NCI-H2227 (cell line): ENCODE measurements at regions not wholly inside any gene's neighbourhood (a gene's known extent, or its start where the extent isn't known, plus 50 kb on each side); places are given as distances from the start of the nearest gene placed in this dataset.

Experiments
- DNase-seq: peaks from one replicate; lab custom pipeline; 2025; ENCODE audit not compliant: unreplicated experiment; lab: John Stamatoyannopoulos, UW

DNA sequence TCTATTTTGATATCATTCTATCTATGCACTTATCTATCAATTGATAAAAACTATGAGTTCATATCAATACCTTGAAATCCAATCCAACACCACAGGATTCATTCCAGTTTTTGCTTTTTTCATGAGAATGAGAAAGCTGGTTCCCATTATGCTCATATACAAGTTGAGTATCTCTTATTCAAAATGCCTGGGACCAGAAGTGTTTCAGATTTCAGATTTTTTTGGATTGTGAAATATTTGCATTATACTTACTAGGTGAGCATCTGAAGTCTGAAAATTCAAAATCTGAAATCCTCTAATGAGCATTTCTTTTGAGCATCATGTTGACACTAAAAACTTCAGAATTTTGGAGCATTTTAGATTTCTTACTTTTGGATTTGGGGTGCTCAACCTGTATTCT is 67.8 kb upstream of the DCBLD2 start:
- no peak for DNase-seq

DNA sequence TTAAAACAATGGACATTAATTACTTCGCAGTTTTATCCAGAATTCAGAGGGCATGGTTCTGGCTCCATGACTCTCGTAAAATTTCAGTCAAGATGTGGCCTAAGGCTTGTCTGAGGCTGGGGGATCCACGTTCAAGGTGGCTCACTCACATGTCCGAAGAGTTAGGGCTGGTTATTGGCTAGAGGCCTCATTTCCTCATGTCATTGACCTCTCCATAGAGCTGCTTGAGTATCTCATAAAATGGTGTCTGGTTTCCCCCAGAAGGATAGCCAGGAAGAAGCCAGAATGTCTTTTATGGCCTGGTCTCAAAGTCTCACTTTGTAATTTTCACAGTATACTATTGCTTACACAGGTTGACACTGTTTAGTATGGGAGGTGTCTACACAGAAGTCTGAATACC is 67.3 kb upstream of the DCBLD2 start:
- DNase-seq = no peak

DNA sequence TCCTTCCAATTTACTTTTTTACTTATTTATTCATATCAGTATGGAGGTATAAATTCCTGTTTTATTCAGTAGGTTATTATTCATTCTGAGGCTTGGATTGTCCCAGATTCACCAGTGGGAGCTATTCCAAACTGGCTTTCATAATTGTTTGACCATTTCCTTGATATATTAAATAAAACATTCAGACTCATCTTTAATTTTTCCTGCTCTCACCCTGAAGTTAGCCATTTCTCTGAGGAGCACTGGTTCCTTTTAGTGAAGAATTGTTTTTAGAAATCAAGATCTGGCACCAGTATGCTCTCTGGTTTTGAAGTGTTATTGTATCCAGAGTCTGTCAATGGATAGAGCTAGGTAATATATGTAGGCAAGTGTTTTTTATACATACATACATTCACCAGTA is 66.9 kb upstream of the DCBLD2 start:
- DNase-seq = no peak

DNA sequence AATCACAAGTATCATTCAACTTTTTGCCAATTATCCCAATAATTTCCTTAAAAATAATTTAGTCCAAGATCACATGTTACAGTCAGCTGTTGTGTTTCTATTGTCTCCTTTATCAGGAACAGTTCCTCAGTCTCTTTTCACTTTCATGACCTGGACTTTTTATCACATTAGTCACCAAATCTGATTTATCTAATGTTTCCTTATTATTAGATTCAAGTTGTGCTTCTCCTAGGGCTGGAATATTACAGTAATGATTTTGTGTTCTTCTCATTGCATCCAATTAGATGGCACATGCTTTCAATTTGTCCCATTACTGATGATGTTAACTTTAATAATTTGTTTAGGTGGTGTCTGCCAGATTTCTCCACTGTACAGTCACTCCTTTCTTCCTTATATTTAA is 66.3 kb upstream of the DCBLD2 start:
- no peak for DNase-seq

DNA sequence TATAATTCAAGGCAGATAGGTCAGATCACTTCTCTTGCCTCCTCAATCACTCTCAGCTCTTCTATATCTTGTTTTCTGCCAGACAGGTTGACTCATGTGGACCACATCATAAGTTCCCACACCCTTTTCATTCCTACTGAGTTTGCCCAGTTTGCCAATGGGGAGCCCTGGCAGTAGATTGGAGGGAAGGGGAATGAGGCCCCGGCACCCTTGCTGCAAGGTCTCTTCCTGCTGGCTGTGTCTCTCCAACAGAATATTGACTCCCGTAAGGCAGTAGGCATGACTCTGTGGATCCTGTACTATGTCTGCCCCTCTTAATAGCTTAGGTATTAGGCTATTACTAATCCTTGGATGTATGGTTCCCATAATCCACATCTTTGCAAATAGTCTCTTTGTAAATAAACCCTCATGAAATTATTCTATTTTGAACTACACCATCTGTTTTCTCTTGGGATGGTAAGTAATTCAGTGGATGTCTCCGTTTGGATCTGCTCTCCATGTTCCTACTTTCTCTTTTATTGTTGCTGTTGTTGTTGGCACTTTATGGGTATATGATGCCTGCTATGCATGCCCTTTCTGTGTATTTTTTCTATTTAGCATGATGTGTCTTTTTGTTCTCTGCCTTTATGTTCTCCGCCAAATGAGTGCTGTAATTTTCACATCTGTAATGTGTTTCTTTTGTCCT is 65.5 kb upstream of the DCBLD2 start:
- DNase-seq = no peak

- DNase-seq = no peak
Observed at GRCh38 chr3:98966434-98966833, 64.9 kb upstream of the DCBLD2 start.

DNA sequence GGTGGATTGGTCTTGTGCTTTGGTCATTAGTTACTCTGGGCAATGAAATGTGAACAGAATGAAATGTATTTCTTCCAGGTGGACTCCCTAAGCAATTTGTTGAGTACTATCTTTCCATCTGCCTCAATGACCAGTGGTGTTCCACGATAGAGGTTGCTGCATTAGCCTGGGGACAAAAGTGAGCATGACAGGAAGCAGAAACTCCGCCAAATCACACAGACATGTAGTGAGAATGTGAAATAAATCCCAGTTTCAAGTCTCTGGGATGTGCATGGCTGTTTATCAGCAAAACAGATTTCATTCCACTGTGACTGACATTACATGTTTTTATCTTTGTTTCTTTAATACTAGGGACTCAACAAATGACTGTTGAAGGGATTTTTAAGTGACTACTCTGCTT is 63.3 kb upstream of the DCBLD2 start:
- no peak for DNase-seq

GRCh38 chr3:98963546-98963945 is 62.1 kb upstream of the DCBLD2 start:
- DNase-seq = no peak

GRCh38 chr3:98962951-98963350 is 61.5 kb upstream of the DCBLD2 start:
- DNase-seq = no peak

DNA sequence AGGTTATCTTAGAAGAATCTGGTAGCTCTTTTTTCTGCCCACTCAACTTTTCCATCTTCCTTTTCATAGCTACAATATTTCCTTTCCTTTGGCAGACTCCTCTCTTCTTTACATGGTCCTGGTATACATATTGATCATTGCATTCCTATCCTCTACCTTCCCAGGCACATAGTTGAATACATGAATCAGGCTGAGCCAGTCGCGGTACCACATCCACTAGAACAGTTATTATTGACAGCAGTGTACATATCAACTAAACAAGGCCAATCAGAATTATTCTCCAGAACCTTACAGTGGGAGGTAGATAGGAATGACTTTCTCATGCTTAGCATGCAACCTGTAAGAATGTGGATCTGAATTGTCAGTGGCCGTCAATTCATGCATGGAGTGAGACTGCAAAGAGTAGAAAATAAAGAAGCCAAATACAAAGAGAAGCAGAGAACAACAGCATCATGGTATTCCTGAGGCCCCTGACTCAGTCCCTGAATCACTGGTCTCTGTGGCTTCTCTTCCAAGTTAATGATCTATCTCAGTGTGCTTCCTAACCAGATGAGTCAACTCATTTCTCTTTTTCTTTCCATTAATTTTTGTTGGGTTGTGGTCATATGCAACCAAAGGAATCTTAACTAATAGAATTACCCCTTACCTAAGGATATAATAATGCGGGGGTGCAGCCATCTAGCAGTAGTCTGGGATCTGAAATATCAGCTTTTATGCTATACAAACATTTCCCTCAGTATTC is 60.9 kb upstream of the DCBLD2 start:
- DNase-seq = no peak

DNA sequence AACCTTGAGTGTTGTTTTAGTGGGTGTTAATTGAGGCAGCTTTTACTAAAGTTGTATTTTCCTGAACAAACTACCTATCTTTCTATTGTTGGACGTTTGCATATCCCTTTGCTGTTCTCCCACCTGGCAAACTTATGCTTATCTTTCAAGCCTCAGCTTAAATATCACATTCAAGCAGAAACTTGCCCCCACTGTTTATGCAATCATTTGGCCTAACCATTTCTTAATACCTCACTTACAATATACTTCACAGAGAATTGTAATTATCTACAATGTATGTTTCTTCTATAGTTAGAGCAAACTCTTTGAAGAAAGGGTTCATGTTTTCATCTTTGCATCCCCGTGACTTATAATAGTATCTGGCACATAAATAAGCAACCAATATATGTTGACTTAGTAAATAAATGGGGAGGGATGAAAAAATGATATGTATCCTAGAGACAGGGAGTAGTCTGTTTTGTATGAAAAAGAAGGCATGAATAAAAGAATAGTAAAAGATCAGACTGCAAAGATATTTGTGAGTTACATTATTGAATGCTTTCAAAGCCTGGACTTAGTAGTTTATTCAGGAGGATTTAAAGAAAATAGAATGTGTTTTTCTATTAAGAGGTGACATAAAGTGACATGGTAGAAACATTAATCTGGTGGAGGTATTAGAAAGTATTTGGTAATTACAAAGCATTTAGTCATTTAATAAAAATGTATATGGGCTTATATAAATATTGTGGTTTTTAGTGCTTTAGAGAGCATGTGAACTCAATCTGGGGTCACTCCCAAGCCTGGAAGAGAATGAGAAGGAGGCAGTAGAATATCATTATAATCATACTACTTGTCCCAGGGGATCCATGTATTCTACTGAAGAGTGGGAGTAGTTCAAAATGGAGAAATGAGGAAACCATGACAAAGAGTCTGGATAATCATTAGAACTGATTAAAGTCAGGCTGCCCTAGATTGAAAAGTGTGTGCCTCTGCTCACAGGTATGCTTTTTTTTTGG is 60.0 kb upstream of the DCBLD2 start:
- no peak for DNase-seq

GRCh38 chr3:98957681-98958080 is 56.2 kb upstream of the DCBLD2 start:
- DNase-seq = no peak

DNA sequence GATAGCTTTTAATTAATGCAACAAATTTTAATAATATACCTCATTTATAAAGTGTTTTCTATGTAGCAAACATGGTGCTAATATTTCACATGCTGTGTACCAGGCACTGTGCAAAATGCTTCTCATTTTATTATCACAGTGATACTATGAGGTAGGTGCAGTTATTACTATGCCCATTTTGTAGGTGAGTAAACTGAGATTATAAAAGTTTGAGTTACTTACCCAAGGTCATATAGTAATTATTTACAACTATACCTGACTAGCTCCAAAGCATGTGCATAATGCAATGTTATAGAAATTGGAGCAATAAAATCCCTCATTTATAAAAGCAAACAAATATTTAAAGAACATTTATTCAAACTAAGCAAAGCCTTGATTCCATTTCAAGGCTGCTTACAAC is 54.5 kb upstream of the DCBLD2 start:
- DNase-seq = no peak

DNA sequence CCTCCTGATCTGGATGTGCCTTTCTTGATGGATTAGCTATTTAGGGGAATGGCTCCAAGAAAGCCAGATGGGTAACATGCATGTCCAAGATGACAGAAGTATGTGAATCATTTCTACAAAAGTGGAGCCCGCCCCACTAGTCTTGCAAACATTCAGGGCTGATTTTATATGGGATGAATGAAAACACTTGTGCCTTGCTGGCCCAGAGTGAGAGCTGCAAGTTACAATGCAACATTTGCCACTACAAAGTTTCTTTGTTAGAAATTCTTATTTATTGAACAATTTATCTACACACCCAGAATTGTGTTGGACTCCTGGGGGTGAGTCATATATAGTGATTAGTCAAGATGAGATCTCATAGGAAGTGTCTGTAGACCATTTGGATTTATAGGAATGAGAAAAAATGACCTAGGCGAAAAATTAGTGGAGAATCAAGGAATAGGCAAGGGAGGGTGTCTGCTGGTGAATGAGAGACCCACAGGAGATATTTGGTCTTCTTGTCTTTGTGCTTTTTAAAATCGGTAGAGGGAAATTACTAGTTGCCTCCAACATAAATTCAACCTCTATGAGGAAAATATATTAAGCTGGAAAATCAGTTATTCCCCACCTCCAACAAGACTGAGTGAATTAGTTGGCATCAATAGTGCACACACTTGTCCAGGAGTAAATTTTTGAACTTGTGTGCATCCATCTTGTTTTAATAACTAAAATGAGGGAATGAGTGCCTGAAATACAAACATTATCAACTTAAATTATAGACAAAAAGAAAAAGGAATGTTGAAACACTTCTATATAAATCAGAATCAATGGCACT is 53.5 kb upstream of the DCBLD2 start:
- no peak for DNase-seq

GRCh38 chr3:98954242-98954641 is 52.7 kb upstream of the DCBLD2 start:
- DNase-seq = no peak

DNA sequence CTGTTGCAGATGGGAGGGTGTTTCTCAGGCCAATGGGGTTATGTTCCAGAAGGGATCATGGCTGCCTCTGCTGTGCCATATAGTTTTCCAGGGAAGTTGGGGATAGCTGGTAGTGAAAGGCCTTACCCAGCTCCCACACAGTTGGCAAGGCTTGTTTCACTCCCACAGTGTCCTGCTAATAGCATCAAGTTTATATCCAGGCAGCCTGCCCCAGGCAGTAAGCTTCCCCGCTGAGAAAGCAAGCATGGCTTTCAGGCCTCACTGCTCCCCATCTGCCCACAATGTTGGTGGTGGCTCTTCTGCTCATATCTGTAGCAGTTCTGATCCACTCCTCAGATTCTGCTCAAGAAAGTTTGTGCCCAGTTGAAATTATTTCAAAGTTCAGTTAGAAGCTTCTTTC is 50.9 kb upstream of the DCBLD2 start:
- DNase-seq = no peak
